Peyer's patch (tissue), 4 donors: ENCODE measurements at regions not wholly inside any gene's neighbourhood (a gene's known extent, or its start where the extent isn't known, plus 50 kb on each side); places are given as distances from the start of the nearest gene placed in this dataset.

Experiments
- POLR2A ChIP-seq, 2 donors: fragments of 450-650 bp; IDR thresholded peaks; one replicate each; pipeline ENCODE4 v1.5.1; 2017; ENCODE audit warnings: antibody characterized with exemption in 2 of 2, mild to moderate bottlenecking in 2 of 2, moderate library complexity in 2 of 2
- TF ChIP-seq, protein P1 (sequence below), 6 experiments: fragments of 450-650 bp in 4 of 6; fragments of 200-600 bp in 2 of 6; sonication (generic) in 1 of 6; IDR thresholded peaks; one replicate each; pipeline ENCODE4 v1.5.1; 2017 to 2019; ENCODE audit warnings: antibody characterized with exemption in 6 of 6, mild to moderate bottlenecking in 3 of 6, moderate library complexity in 1 of 6

- peak in 1 of 2 donors; percentile 24 for TF ChIP-seq POLR2A (IDR thresholded peaks at IDR 0.05)
- TF ChIP-seq, protein P1, sequence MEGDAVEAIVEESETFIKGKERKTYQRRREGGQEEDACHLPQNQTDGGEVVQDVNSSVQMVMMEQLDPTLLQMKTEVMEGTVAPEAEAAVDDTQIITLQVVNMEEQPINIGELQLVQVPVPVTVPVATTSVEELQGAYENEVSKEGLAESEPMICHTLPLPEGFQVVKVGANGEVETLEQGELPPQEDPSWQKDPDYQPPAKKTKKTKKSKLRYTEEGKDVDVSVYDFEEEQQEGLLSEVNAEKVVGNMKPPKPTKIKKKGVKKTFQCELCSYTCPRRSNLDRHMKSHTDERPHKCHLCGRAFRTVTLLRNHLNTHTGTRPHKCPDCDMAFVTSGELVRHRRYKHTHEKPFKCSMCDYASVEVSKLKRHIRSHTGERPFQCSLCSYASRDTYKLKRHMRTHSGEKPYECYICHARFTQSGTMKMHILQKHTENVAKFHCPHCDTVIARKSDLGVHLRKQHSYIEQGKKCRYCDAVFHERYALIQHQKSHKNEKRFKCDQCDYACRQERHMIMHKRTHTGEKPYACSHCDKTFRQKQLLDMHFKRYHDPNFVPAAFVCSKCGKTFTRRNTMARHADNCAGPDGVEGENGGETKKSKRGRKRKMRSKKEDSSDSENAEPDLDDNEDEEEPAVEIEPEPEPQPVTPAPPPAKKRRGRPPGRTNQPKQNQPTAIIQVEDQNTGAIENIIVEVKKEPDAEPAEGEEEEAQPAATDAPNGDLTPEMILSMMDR (IDR thresholded peaks at IDR 0.05), result peak in 3 of 6 experiments; percentile 46 to 58 (median 53)
Observed at GRCh38 chr3:75502769-75503756, 161.1 kb upstream of the FRG2C start.
